Vagina (tissue), 2 donors: ENCODE measurements at regions not wholly inside any gene's neighbourhood (a gene's known extent, or its start where the extent isn't known, plus 50 kb on each side); places are given as distances from the start of the nearest gene placed in this dataset.

Source experiments
- DNase-seq, 2 donors: peaks; one replicate each; pipeline ENCODE4 v3.0.0-alpha.2; 2017; ENCODE audit errors: extremely low spot score in 2 of 2
- H3K27ac ChIP-seq: fragments of 200-600 bp; sonication (generic); one replicate; pipeline ENCODE4 v1.5.1; 2019
- H3K27me3 ChIP-seq: fragments of 200-600 bp; sonication (generic); one replicate; pipeline ENCODE4 v1.5.1; 2019
- H3K36me3 ChIP-seq, 2 donors: fragments of 200-600 bp; sonication (generic); one replicate each; pipeline ENCODE4 v1.5.1; 2017 to 2019
- H3K4me1 ChIP-seq: fragments of 200-600 bp; sonication (generic); one replicate; pipeline ENCODE4 v1.5.1; 2019
- H3K4me3 ChIP-seq, 2 donors: fragments of 200-600 bp; sonication (generic); 1 replicate in 1 of 2; 2 replicates in 1 of 2; pipeline ENCODE4 v1.5.1; 2016 to 2019
- H3K9me3 ChIP-seq: fragments of 200-600 bp; sonication (generic); one replicate; pipeline ENCODE4 v1.5.1; 2019
- CTCF ChIP-seq, 3 experiments: fragments of 450-650 bp in 2 of 3; fragments of 200-600 bp in 1 of 3; sonication (generic) in 1 of 3; IDR thresholded peaks; one replicate each; pipeline ENCODE4 v1.5.1; 2017 to 2019; ENCODE audit warnings: antibody characterized with exemption in 3 of 3, mild to moderate bottlenecking in 2 of 3, moderate library complexity in 2 of 3
- POLR2A ChIP-seq, 2 donors: fragments of 450-650 bp; IDR thresholded peaks; one replicate each; pipeline ENCODE4 v1.6.1; 2017; ENCODE audit warnings: antibody characterized with exemption in 2 of 2, mild to moderate bottlenecking in 2 of 2, moderate library complexity in 2 of 2
- POLR2AphosphoS5 ChIP-seq, 2 donors: sonication (generic); formaldehyde crosslinking; IDR thresholded peaks; one replicate each; pipeline ENCODE4 v1.9.0; 2017; ENCODE audit warnings: antibody characterized with exemption in 2 of 2, mild to moderate bottlenecking in 2 of 2, low read depth in 1 of 2; ENCODE audit not compliant: insufficient read depth in 1 of 2
- intact Hi-C: fragments of 100-400 bp; cut with DNase I; formaldehyde crosslinking; loops from one replicate; pipeline ENCODE4 v1.15.1; 2023

- TF ChIP-seq CTCF (IDR thresholded peaks at IDR 0.05) = no peak
- TF ChIP-seq POLR2AphosphoS5 (IDR thresholded peaks at IDR 0.05; ENCODE audit: insufficient read depth in 1 of 2, low read depth in 1 of 2) = no peak
- no peak for TF ChIP-seq POLR2A (IDR thresholded peaks at IDR 0.05)
- Histone ChIP-seq H3K27ac (no peak overlapping the region), H3K4me3 (no peak overlapping the region), H3K9me3 (no peaks in the 10 kb centered on the region), H3K4me1 (no peaks in the 10 kb centered on the region), H3K27me3 (no peaks in the 10 kb centered on the region), H3K36me3 (no peaks in the 10 kb centered on the region)
- no peak for DNase-seq
- intact Hi-C loops = no loop called here
These were observed 202.8 kb upstream of the MKLN1 start for GRCh38 chr7:131124867-131125266.

GRCh38 chr7:131130324-131130723 lies 197.4 kb upstream of the MKLN1 start:
- H3K27me3 ChIP-seq = no peaks in the 10 kb centered on the region
- H3K9me3 ChIP-seq = no peaks in the 10 kb centered on the region
- no peak overlapping the region for H3K4me3 ChIP-seq
- H3K27ac ChIP-seq = no peak overlapping the region
- no peaks in the 10 kb centered on the region for H3K4me1 ChIP-seq
- no peak for TF ChIP-seq POLR2AphosphoS5 (IDR thresholded peaks at IDR 0.05; ENCODE audit: insufficient read depth in 1 of 2, low read depth in 1 of 2)
- no peak for TF ChIP-seq POLR2A (IDR thresholded peaks at IDR 0.05)
- no peak for TF ChIP-seq CTCF (IDR thresholded peaks at IDR 0.05)
- intact Hi-C loops = no loop called here
- no peak for DNase-seq
- no peaks in the 10 kb centered on the region for H3K36me3 ChIP-seq

- H3K9me3 ChIP-seq = no peaks in the 10 kb centered on the region
- intact Hi-C loops = no loop called here
- no peak for TF ChIP-seq POLR2A (IDR thresholded peaks at IDR 0.05)
- no peak for TF ChIP-seq POLR2AphosphoS5 (IDR thresholded peaks at IDR 0.05; ENCODE audit: insufficient read depth in 1 of 2, low read depth in 1 of 2)
- TF ChIP-seq CTCF (IDR thresholded peaks at IDR 0.05) = no peak
- no peak overlapping the region for H3K4me3 ChIP-seq
- H3K27ac ChIP-seq = no peak overlapping the region
- DNase-seq = no peak
- H3K36me3 ChIP-seq = no peaks in the 10 kb centered on the region
- H3K27me3 ChIP-seq = no peaks in the 10 kb centered on the region
- H3K4me1 ChIP-seq = no peaks in the 10 kb centered on the region
These were observed 196.5 kb upstream of the MKLN1 start for GRCh38 chr7:131131012-131131745.

GRCh38 chr7:131131746-131132431 lies 195.8 kb upstream of the MKLN1 start:
- no peak for DNase-seq
- no peaks in the 10 kb centered on the region for H3K4me1 ChIP-seq
- H3K9me3 ChIP-seq = no peaks in the 10 kb centered on the region
- intact Hi-C loops = no loop called here
- no peak overlapping the region for H3K27ac ChIP-seq
- no peaks in the 10 kb centered on the region for H3K36me3 ChIP-seq
- H3K27me3 ChIP-seq = no peaks in the 10 kb centered on the region
- no peak overlapping the region for H3K4me3 ChIP-seq
- no peak for TF ChIP-seq POLR2AphosphoS5 (IDR thresholded peaks at IDR 0.05; ENCODE audit: insufficient read depth in 1 of 2, low read depth in 1 of 2)
- TF ChIP-seq CTCF (IDR thresholded peaks at IDR 0.05) = no peak
- no peak for TF ChIP-seq POLR2A (IDR thresholded peaks at IDR 0.05)

- Histone ChIP-seq H3K4me3 (no peak overlapping the region), H3K9me3 (no peaks in the 10 kb centered on the region), H3K27me3 (no peaks in the 10 kb centered on the region), H3K27ac (no peak overlapping the region), H3K4me1 (no peaks in the 10 kb centered on the region), H3K36me3 (no peaks in the 10 kb centered on the region)
- no peak for TF ChIP-seq CTCF (IDR thresholded peaks at IDR 0.05)
- TF ChIP-seq POLR2A (IDR thresholded peaks at IDR 0.05) = no peak
- TF ChIP-seq POLR2AphosphoS5 (IDR thresholded peaks at IDR 0.05; ENCODE audit: insufficient read depth in 1 of 2, low read depth in 1 of 2) = no peak
- DNase-seq = no peak
- intact Hi-C loops = no loop called here
These were observed 188.2 kb upstream of the MKLN1 start for GRCh38 chr7:131139462-131139861.
